SHP77 treated with DMSO at 0.1 percent for 48 hours (cell line): ENCODE measurements at regions not wholly inside any gene's neighbourhood (a gene's known extent, or its start where the extent isn't known, plus 50 kb on each side); places are given as distances from the start of the nearest gene placed in this dataset.

ENCODE experiments used
- DNase-seq: peaks from one replicate; lab custom pipeline; 2025; lab: John Stamatoyannopoulos, UW

- DNase-seq = no peak
These were observed 347.0 kb downstream of the CYRIA start for GRCh38 chr2:16318474-16319195.

GRCh38 chr2:16318051-16318450, 347.6 kb downstream of the CYRIA start:
- DNase-seq = no peak

- DNase-seq = no peak
These were observed 348.3 kb downstream of the CYRIA start for GRCh38 chr2:16317211-16317830.

DNA sequence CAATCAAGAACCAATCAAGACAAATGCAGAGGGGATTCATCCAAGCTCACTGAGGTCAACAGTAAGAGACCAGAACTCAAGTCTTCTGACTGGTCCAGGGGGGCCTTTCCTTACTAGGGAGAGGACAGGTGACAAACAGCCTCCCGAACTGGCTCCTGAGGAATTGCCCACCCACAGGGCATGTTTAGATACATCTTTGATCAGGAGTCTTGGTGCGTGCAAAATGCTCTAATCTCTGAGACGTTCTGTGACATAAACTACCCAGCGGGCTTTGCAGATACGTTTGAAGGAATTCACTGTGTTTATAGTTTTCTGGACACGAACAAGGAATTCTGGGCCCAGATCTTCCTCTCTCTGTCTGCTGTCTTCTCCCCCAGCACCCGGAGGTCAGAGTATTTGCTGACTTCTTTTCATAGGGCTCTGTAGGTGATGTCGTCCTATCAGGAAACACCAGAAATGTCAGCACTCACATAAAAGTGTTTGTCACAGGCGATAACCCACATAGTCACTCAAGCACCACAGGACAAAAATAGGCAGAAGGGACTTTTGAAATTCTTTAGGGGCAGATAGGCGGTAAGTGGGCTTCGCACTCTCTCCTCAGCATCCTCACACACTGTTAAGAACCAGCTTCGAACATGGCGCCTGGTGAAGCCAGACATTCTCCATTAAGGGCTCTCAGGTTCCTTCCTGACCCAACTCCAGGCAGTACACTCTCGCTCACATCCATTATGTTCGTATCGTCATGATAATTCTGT, 349.0 kb downstream of the CYRIA start:
- no peak for DNase-seq

DNA sequence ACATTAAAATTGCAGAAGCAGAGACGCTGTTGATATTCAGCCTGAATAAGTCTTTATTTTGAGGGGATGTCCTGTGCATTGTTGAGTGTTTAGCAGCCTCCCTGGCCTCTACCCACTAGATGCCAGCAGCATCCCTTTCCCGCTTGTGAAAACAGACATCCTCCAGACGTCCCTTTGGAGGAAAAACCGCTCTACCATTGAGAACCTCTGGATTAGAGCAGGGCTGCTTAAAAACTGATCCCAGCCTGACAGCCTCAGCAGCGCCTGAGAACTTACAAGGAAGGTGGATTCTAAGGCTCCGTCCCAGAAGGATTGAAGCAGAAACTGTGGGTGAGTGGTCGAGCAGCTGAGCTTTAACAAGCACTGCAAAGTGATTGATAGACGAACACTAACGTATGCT, 349.7 kb downstream of the CYRIA start:
- DNase-seq = no peak

DNA sequence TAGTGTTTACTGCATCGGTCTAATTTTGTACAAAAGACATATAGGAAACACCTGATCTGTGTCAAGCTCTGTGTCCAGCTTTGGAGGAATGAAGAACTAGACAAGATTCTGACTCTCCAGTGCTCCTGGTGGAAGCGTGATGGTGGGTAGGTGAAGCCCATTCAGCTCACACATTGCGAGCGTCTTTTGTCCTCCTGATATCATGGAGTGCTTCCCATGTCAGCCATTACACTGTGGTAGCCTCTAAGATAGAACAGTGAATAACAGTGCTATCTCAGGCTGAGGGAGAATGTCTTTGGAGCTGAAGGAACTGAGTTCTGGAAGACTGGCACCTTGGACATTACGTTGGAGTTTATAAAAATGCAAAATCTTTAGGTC, 350.2 kb downstream of the CYRIA start:
- no peak for DNase-seq

- no peak for DNase-seq
These were observed 350.8 kb downstream of the CYRIA start for GRCh38 chr2:16314691-16315457.

DNA sequence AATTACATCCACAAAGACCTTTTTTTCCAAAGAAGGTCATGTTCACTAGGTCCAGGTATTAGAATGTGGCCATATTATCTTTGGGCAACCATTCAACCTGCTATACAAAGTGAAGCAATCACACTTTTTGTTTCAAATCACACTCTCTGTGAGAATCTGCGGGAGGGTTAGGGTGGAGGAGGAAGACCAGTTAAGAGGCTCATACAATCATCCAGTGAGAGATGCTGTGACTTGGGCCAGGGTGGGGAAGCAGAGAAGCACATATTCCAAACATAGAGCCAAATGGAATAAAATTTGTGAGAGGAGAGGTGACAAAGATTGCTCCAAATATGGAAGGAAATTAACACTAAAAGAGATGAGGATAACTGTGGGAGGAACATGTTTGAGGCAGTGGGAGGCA, 351.6 kb downstream of the CYRIA start:
- DNase-seq = no peak

DNA sequence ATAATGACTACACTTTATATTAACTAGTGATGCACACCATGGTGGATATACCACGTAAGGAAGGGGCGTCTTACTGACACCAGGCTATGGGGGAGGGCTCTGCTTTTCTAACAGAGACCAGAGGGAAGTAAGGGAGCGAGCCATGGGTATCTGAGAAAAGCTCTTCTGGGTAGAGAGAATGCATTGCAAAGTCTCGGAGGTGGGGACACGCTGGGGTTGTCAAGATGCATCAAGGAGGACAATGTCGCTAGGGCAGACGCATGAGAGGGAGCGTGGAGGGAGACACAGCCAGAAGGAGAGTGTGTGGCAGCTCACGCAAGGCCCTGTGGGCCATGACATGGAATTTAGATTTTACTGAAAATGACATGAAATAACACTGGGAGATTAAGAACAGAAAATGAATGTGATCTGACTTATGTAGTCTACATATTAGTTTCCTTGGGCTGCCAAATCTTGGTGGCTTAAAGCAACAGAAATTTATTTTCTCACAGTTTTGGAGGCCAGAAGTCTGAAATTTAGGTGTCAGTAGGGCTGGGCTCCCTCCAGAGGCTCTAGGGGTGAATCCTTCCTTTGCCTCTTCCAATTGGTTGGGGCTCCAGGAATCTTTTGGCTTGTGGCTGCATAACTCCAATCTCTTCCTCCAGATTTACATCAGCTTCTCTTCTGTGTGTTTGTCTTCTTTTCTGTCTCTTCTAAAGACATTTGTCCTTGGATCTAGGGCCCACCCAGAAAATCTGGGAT, 352.2 kb downstream of the CYRIA start:
- no peak for DNase-seq

DNA sequence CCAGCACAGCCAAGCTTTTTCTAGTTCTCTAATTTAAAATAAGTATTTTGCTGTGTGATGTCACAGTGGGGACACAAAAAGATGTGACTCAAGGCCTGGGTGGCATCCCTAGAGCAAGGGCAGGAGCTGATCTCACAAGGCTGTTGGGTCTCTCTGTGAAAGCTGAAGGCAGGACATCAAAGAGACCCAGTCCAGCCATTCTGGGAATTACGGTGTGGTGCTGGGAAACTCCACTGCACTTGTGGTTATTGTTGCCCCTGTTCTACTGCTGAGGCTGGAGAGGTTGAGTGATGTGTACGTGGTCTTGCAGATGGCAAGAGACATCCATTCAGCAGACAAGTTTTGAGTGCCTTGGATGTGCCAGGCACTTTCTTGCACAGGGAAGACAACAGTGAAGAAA, 352.9 kb downstream of the CYRIA start:
- DNase-seq = no peak

GRCh38 chr2:16311521-16312440, 353.9 kb downstream of the CYRIA start:
- no peak for DNase-seq

GRCh38 chr2:16308816-16309215, 356.8 kb downstream of the CYRIA start:
- DNase-seq = no peak

DNA sequence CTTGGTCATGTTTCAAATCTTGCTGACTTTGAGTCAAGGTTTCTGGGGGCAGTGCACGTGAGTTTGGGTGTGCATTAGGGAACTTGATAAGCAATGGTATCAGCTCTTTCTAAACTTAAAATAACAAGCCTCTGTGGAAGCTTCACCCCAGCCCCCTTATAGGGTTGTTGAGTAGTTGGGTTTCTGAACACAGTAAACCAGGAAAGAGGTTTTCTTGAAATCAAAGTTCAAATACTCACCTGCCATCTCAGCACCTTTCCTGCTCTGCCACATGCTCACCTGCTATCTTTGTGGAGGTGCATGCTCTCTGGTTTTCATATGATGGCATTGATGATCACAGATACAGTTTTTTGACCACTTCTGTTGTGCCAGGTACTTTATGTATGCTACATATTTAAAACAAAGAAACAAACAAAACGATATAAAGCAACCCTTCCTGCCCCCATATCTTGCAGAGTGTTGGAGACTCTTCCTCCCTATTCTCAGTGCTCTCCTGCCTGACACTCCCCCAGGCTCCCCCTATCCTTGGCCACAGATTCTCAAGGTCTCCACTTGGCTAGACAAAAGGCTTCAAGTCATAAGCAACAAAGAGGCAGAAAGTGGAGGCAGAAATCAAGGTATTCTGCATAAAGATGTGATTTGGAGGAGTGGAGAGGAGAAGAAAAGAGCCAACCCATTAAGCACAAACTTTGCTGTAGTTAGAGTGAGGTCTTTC, 360.6 kb downstream of the CYRIA start:
- no peak for DNase-seq

DNA sequence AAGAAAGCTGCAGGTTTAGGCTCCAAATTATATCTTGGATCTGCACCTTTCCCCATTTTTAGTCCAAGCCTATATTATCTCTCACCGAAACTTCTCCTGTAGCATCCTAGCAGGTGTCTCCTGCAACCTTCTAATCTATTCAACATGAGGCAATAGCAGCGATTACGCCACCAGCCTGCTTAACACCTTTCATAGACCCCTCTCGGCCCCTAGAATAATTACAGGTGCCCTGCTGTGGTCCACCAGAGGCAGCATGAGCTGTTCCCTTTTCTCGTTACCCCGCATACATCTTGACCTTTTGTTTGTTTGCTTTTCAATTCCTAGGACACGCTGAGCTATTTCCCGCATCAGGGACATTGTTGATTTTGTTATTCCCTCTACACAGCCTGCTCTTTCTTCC, 361.9 kb downstream of the CYRIA start:
- DNase-seq = peak; percentile 50

DNA sequence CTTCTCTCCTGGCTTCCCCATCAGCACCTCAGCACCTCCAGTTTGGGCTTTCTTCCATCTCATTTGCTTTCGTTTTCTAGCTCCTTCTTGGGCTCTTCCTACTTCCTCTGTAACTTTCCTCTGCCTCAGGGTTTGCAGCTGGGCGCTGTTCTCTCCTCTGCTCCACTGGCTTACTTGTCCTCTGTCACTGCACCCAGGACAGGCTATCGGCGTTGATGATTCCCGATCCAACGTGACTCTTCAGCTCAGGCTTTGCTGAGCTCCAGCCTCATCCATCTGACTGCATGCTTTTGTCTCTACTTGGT, 362.4 kb downstream of the CYRIA start:
- DNase-seq = no peak

GRCh38 chr2:16302431-16303272, 362.3 kb downstream of the MYCN start:
- no peak for DNase-seq

DNA sequence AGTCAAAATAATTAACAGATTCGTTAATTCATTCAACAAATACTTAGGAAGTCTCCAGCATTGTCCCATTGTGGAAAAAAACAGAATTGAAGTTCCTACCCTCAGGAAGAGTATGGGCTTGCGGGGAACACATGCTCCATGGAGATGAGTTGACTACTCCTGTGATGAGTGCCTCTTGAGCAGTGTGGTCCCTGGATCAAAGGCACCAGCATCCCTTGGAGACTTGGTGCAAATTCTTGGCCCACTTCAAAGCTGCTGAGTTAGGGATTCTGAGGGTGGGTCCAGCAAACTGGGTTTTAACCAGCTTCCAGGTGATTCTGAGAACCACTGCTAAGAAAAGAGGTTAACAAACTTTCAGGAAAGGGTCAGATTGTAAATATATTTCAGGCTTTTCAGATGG, 361.6 kb downstream of the MYCN start:
- no peak for DNase-seq

DNA sequence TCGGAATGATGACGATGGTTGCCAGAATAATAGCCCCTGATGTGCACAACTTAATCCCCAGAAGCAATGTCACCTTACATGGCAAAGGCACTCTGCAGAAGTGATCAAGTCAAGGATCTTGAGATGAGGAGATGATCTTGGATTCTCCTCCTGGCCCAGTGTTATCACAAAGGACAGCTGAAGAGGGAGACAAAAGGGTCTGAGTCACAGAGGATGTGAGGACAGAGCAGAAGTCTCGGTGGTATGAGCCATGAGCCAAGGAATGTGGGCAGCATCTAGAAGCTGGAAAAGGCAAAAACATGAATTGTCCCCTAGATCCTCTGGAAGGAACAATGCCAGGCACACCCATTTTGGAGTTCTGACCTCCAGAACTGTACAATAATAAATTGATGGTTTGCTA, 358.5 kb downstream of the MYCN start:
- no peak for DNase-seq
